Body of pancreas (tissue), 4 donors: ENCODE measurements at regions not wholly inside any gene's neighbourhood (a gene's known extent, or its start where the extent isn't known, plus 50 kb on each side); places are given as distances from the start of the nearest gene placed in this dataset.

Source experiments
- ATAC-seq: fragments of 150-250 bp; one replicate; pipeline ENCODE4 v1.9.1; 2016
- DNase-seq, 4 donors: peaks; one replicate each; pipeline ENCODE4 v3.0.0-alpha.2; 2019
- H3K27ac ChIP-seq, 4 donors: fragments of 200-600 bp; sonication (generic); 1 replicate in 3 of 4; 2 replicates in 1 of 4; pipeline versions ENCODE4 v1.5.1 to v1.6.1; 2016 to 2019; ENCODE audit warnings: mild to moderate bottlenecking in 1 of 4, mixed read lengths in 1 of 4, moderate library complexity in 1 of 4
- H3K27me3 ChIP-seq, 2 donors: fragments of 200-600 bp; sonication (generic); one replicate each; pipeline ENCODE4 v1.6.0; 2016; ENCODE audit warnings: mild to moderate bottlenecking in 1 of 2
- H3K36me3 ChIP-seq, 2 donors: fragments of 200-600 bp; sonication (generic); replicated peaks in 1 of 2; 2 replicates each; pipeline ENCODE4 v1.5.1; 2016; ENCODE audit warnings: low read depth in 2 of 2; ENCODE audit not compliant: insufficient read depth in 1 of 2
- H3K4me1 ChIP-seq: fragments of 200-600 bp; sonication (generic); one replicate; pipeline ENCODE4 v1.6.0; 2016
- H3K4me3 ChIP-seq, 2 donors: fragments of 200-600 bp; sonication (generic); 1 replicate in 1 of 2; 2 replicates in 1 of 2; pipeline ENCODE4 v1.5.1; 2016 to 2019
- H3K9me3 ChIP-seq, 3 donors: fragments of 200-600 bp; sonication (generic); 1 replicate in 2 of 3; 2 replicates in 1 of 3; pipeline ENCODE4 v1.5.1; 2016
- POLR2A ChIP-seq, 3 donors: fragments of 450-650 bp; IDR thresholded peaks; one replicate each; pipeline ENCODE4 v1.6.1; 2016; ENCODE audit warnings: antibody characterized with exemption in 3 of 3, mild to moderate bottlenecking in 2 of 3
- WGBS, 2 donors: methylation state at CpG; one replicate each; pipeline ENCODE4 v1.1.5; 2017; 5-methylcytosine and 5-hydroxymethylcytosine counted together
- intact Hi-C: fragments of 100-400 bp; cut with DNase I; formaldehyde crosslinking; loops from one replicate; pipeline ENCODE4 v1.15.1; 2023
- TF ChIP-seq, protein P1 (sequence below), 7 experiments: fragments of 450-650 bp in 4 of 7; fragments of 200-600 bp in 3 of 7; sonication (generic) in 3 of 7; IDR thresholded peaks; one replicate each; pipeline ENCODE4 v1.5.1; 2016 to 2019; ENCODE audit warnings: antibody characterized with exemption in 7 of 7

- no peak for DNase-seq
- intact Hi-C loops, result no loop called here
Observed at GRCh38 chr14:101110729-101111619, 207.5 kb upstream of the RTL1 start.

DNA sequence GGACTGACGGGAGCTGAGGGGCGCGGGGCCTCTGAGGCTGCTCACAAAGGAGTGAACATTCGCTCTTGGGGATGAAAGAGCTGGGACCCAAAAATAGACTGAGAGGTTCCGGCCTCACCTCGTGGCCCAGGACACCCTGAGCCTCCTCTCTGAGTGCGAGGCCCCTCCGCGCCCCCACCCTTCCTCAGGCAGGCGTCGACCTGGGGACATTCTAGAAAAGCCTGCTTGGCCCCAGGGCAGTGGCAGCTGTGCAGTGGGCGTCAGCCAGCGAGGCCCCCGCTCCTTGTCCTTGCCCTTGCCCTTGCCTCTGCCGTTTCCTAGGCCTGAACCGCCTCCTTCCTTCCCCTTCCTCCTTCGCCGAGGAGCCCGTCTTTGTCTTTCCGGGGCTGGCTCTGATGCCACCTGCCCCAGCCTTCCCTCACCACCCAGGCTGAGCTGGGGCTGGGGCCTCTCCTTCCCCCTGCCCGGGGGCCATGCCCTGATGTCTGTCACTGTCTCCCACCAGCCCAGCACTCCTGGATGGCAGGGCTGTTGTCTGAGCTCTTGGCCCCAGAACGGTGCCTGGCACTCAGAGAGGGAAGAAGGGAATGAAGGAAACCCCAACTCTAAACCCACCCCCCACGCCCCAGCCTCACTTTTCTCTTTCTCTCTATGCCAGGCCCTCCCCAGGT lies 208.2 kb upstream of the RTL1 start:
- Histone ChIP-seq H3K27ac (no peak overlapping the region), H3K4me1 (no peaks in the 10 kb centered on the region), H3K4me3 (no peak overlapping the region), H3K36me3 (no peaks in the 10 kb centered on the region), H3K27me3 (no peaks in the 10 kb centered on the region), H3K9me3 (no peaks in the 10 kb centered on the region)
- 69 to 74% methylated on average over 16 to 23 of the region's 23 CpGs for WGBS, 2 donors
- TF ChIP-seq, protein P1, sequence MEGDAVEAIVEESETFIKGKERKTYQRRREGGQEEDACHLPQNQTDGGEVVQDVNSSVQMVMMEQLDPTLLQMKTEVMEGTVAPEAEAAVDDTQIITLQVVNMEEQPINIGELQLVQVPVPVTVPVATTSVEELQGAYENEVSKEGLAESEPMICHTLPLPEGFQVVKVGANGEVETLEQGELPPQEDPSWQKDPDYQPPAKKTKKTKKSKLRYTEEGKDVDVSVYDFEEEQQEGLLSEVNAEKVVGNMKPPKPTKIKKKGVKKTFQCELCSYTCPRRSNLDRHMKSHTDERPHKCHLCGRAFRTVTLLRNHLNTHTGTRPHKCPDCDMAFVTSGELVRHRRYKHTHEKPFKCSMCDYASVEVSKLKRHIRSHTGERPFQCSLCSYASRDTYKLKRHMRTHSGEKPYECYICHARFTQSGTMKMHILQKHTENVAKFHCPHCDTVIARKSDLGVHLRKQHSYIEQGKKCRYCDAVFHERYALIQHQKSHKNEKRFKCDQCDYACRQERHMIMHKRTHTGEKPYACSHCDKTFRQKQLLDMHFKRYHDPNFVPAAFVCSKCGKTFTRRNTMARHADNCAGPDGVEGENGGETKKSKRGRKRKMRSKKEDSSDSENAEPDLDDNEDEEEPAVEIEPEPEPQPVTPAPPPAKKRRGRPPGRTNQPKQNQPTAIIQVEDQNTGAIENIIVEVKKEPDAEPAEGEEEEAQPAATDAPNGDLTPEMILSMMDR (IDR thresholded peaks at IDR 0.05), result no peak
- no peak for TF ChIP-seq POLR2A (IDR thresholded peaks at IDR 0.05)
- ATAC-seq (no peak), DNase-seq (no peak)
- intact Hi-C loops, result no loop called here

More at GRCh38 chr14:101110729-101111619, 207.5 kb upstream of the RTL1 start:
- Histone ChIP-seq H3K36me3 (no peaks in the 10 kb centered on the region), H3K27ac (no peak overlapping the region), H3K4me1 (no peaks in the 10 kb centered on the region), H3K27me3 (no peaks in the 10 kb centered on the region), H3K4me3 (no peak overlapping the region), H3K9me3 (no peaks in the 10 kb centered on the region)
- no peak for TF ChIP-seq POLR2A (IDR thresholded peaks at IDR 0.05)
- TF ChIP-seq, protein P1 (IDR thresholded peaks at IDR 0.05), result no peak
- WGBS, 2 donors, result 77 to 81% methylated on average over 7 to 21 of the region's 22 CpGs
- ATAC-seq, result no peak

GRCh38 chr14:101112351-101113107 lies 209.0 kb upstream of the RTL1 start:
- H3K27me3 ChIP-seq, result no peaks in the 10 kb centered on the region
- no peaks in the 10 kb centered on the region for H3K36me3 ChIP-seq
- 78 to 79% methylated on average over 8 to 25 of the region's 25 CpGs for WGBS, 2 donors
- no peak overlapping the region for H3K27ac ChIP-seq
- no peaks in the 10 kb centered on the region for H3K4me1 ChIP-seq
- ATAC-seq (no peak), DNase-seq (no peak)
- TF ChIP-seq, protein P1 (IDR thresholded peaks at IDR 0.05), result no peak
- no peak for TF ChIP-seq POLR2A (IDR thresholded peaks at IDR 0.05)
- H3K9me3 ChIP-seq, result no peaks in the 10 kb centered on the region
- intact Hi-C loops, result no loop called here
- no peak overlapping the region for H3K4me3 ChIP-seq

- Histone ChIP-seq H3K27me3 (no peaks in the 10 kb centered on the region), H3K36me3 (no peaks in the 10 kb centered on the region), H3K4me1 (no peaks in the 10 kb centered on the region), H3K9me3 (no peaks in the 10 kb centered on the region), H3K4me3 (no peak overlapping the region), H3K27ac (no peak overlapping the region)
- no peak for TF ChIP-seq POLR2A (IDR thresholded peaks at IDR 0.05)
- TF ChIP-seq, protein P1 (IDR thresholded peaks at IDR 0.05), result no peak
- DNase-seq (peak in 1 of 4 donors; percentile 4), ATAC-seq (no peak)
- intact Hi-C loops, result no loop called here
- WGBS, 2 donors, result 84 to 87% methylated on average over 6 to 9 of the region's 9 CpGs
Observed at GRCh38 chr14:101113108-101113612, 209.6 kb upstream of the RTL1 start.
